Hematopoietic multipotent progenitor cell treated with erythropoietin and hydrocortisone succinate and interleukin-3 and kit ligand, for 15 days (in vitro differentiated cells): ENCODE measurements at regions not wholly inside any gene's neighbourhood (a gene's known extent, or its start where the extent isn't known, plus 50 kb on each side); places are given as distances from the start of the nearest gene placed in this dataset.
"Not testable (repeated sequence)": the region's sequence is repeated elsewhere in the genome, so short reads cannot be mapped to it uniquely, and the experiment has no call there.

Experiments used
- DNase-seq: peaks from one replicate; pipeline ENCODE4 v3.0.0-alpha.2; 2015; ENCODE audit warnings: low spot score

GRCh38 chr1:66460776-66461175 is 73.2 kb upstream of the SGIP1 start:
- DNase-seq: no peak

GRCh38 chr1:66462313-66462712 is 71.6 kb upstream of the SGIP1 start:
- no peak for DNase-seq

- no peak for DNase-seq
These were observed 69.6 kb upstream of the SGIP1 start for GRCh38 chr1:66464351-66464750.

GRCh38 chr1:66464802-66465201 is 69.2 kb upstream of the SGIP1 start:
- DNase-seq: no peak

GRCh38 chr1:66466695-66467094 is 67.3 kb upstream of the SGIP1 start:
- not testable (repeated sequence) for DNase-seq

GRCh38 chr1:66468722-66469121 is 65.2 kb upstream of the SGIP1 start:
- no peak for DNase-seq

- DNase-seq: no peak
These were observed 58.0 kb upstream of the SGIP1 start for GRCh38 chr1:66475940-66476339.

- DNase-seq: no peak
These were observed 57.2 kb upstream of the SGIP1 start for GRCh38 chr1:66476774-66477173.

- no peak for DNase-seq
These were observed 55.8 kb upstream of the SGIP1 start for GRCh38 chr1:66478116-66478515.

GRCh38 chr1:66480162-66480561 is 53.8 kb upstream of the SGIP1 start:
- no peak for DNase-seq

- not testable (repeated sequence) for DNase-seq
These were observed 52.7 kb upstream of the SGIP1 start for GRCh38 chr1:66481215-66481614.
